IPS-15b (cell line): ENCODE measurements at regions not wholly inside any gene's neighbourhood (a gene's known extent, or its start where the extent isn't known, plus 50 kb on each side); places are given as distances from the start of the nearest gene placed in this dataset.

Source experiments
- H3K27me3 ChIP-seq: one replicate; pipeline ENCODE4 v1.6.1; 2013; ENCODE audit warnings: low read length; ENCODE audit not compliant: control insufficient read depth, insufficient read depth
- H3K36me3 ChIP-seq: one replicate; pipeline ENCODE4 v1.6.1; 2013; ENCODE audit warnings: low read length; ENCODE audit not compliant: control insufficient read depth, insufficient read depth
- H3K4me1 ChIP-seq: one replicate; pipeline ENCODE4 v1.6.1; 2013; ENCODE audit warnings: mild to moderate bottlenecking, low read length; ENCODE audit not compliant: control insufficient read depth, insufficient read depth
- H3K4me3 ChIP-seq: one replicate; pipeline ENCODE4 v1.5.1; 2013; ENCODE audit warnings: low read depth, low read length
- H3K9ac ChIP-seq: one replicate; pipeline ENCODE4 v1.6.1; 2013; ENCODE audit warnings: low read depth, mild to moderate bottlenecking, low read length
- H3K9me3 ChIP-seq: one replicate; pipeline ENCODE4 v1.6.1; 2013; ENCODE audit warnings: mild to moderate bottlenecking, low read length; ENCODE audit not compliant: control insufficient read depth, insufficient read depth

DNA sequence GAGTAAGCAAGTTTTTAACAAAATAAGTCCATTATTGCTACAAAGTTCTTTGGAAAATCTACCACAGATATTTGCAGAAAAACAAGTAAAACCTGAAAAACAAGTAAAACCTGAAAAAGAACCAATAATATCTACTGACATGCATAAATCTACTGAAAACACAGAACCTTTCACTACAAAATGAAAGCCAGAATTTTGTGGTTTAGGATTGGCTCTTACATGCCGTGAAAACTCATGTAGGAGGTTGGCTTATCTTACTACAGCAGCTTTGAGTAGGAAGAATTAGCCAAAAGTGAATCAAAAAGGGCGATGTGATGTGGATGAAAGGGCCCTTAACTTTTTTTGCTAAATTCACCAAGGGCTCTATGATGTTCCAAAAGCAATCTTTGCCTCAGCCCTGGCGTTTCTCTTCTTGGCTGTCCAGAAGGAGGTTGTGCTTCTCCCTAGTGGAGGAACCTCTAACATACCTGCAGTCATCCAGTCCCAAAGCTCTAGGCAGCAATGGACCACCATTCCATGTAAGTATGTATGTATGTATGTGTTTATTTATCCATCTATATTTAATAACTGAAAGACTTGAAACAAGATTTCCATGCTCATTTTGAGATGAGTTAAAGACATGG lies 93.5 kb upstream of the ZNF804B start:
- H3K36me3 ChIP-seq = no peaks in the 10 kb centered on the region
- H3K9ac ChIP-seq = no peak overlapping the region
- peaks cover 16% of the 10 kb centered on the region for H3K4me1 ChIP-seq
- no peaks in the 10 kb centered on the region for H3K9me3 ChIP-seq
- no peak overlapping the region for H3K4me3 ChIP-seq
- H3K27me3 ChIP-seq = no peaks in the 10 kb centered on the region

- H3K9me3 ChIP-seq = no peaks in the 10 kb centered on the region
- H3K4me3 ChIP-seq = no peak overlapping the region
- no peaks in the 10 kb centered on the region for H3K27me3 ChIP-seq
- peaks cover 16% of the 10 kb centered on the region for H3K4me1 ChIP-seq
- no peak overlapping the region for H3K9ac ChIP-seq
- no peaks in the 10 kb centered on the region for H3K36me3 ChIP-seq
These were observed 94.8 kb upstream of the ZNF804B start for GRCh38 chr7:88664630-88665233.

- Histone ChIP-seq H3K9ac (no peak overlapping the region), H3K36me3 (no peaks in the 10 kb centered on the region), H3K4me1 (peaks cover 16% of the 10 kb centered on the region), H3K9me3 (no peaks in the 10 kb centered on the region), H3K27me3 (no peaks in the 10 kb centered on the region), H3K4me3 (no peak overlapping the region)
These were observed 97.6 kb upstream of the ZNF804B start for GRCh38 chr7:88661921-88662320.

- Histone ChIP-seq H3K27me3 (no peaks in the 10 kb centered on the region), H3K4me3 (no peak overlapping the region), H3K9me3 (no peaks in the 10 kb centered on the region), H3K9ac (no peak overlapping the region), H3K36me3 (no peaks in the 10 kb centered on the region), H3K4me1 (no peaks in the 10 kb centered on the region)
These were observed 111.7 kb upstream of the ZNF804B start for GRCh38 chr7:88647825-88648224.

- Histone ChIP-seq H3K4me1 (peaks cover 27% of the 10 kb centered on the region), H3K4me3 (no peak overlapping the region), H3K9ac (no peak overlapping the region), H3K36me3 (no peaks in the 10 kb centered on the region), H3K9me3 (no peaks in the 10 kb centered on the region), H3K27me3 (no peaks in the 10 kb centered on the region)
These were observed 120.9 kb upstream of the ZNF804B start for GRCh38 chr7:88638583-88638982.

- no peaks in the 10 kb centered on the region for H3K9me3 ChIP-seq
- H3K27me3 ChIP-seq = no peaks in the 10 kb centered on the region
- H3K4me3 ChIP-seq = no peak overlapping the region
- peaks cover 28% of the 10 kb centered on the region for H3K4me1 ChIP-seq
- no peak overlapping the region for H3K9ac ChIP-seq
- H3K36me3 ChIP-seq = no peaks in the 10 kb centered on the region
These were observed 121.7 kb upstream of the ZNF804B start for GRCh38 chr7:88637795-88638194.

DNA sequence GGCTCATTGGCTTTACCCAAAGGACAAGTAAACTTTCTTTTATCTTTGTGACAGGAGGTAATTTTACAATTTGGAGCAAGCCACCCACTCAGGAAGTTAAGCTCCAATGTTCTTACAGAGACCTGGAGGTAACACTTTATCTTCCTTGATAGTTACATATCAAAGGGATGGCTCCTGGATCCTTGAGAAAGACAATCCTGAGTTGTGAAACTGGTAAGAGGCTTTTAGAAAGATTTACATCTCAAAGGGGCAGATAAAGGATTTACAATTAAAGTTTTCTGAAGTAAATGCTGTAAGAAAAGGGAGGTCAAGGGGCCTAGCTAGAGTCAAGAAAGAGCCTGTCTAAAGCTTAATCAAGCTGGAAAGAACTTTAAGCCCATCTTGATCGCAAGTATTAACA lies 124.4 kb upstream of the ZNF804B start:
- no peak overlapping the region for H3K9ac ChIP-seq
- peaks cover 28% of the 10 kb centered on the region for H3K4me1 ChIP-seq
- H3K27me3 ChIP-seq = no peaks in the 10 kb centered on the region
- no peaks in the 10 kb centered on the region for H3K9me3 ChIP-seq
- H3K4me3 ChIP-seq = peak overlapping the region; percentile 18
- no peaks in the 10 kb centered on the region for H3K36me3 ChIP-seq

DNA sequence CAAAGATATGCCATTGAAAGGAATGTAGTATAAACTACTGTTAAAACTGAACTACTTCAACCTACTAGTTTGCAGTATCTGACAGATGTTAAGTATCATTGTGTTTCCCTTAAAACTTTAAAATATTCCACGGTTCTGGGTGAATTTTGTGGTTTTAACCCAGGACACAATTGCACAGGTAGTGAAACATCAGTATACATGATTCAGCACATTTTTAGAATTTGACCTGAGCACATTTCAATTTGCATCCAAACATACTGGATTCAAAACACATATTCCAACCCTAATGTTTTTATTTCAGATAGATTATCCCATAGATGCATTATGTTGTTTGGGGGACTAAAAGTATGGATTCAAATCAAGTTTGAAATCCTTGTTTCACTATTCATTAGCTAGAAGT lies 129.9 kb upstream of the ZNF804B start:
- Histone ChIP-seq H3K27me3 (no peaks in the 10 kb centered on the region), H3K9ac (no peak overlapping the region), H3K4me1 (peaks cover 7% of the 10 kb centered on the region), H3K4me3 (no peak overlapping the region), H3K36me3 (no peaks in the 10 kb centered on the region), H3K9me3 (no peaks in the 10 kb centered on the region)

GRCh38 chr7:88628363-88629085 lies 131.0 kb upstream of the ZNF804B start:
- no peaks in the 10 kb centered on the region for H3K36me3 ChIP-seq
- no peak overlapping the region for H3K9ac ChIP-seq
- H3K9me3 ChIP-seq = no peaks in the 10 kb centered on the region
- H3K27me3 ChIP-seq = no peaks in the 10 kb centered on the region
- peaks cover under 1% of the 10 kb centered on the region for H3K4me1 ChIP-seq
- H3K4me3 ChIP-seq = no peak overlapping the region

DNA sequence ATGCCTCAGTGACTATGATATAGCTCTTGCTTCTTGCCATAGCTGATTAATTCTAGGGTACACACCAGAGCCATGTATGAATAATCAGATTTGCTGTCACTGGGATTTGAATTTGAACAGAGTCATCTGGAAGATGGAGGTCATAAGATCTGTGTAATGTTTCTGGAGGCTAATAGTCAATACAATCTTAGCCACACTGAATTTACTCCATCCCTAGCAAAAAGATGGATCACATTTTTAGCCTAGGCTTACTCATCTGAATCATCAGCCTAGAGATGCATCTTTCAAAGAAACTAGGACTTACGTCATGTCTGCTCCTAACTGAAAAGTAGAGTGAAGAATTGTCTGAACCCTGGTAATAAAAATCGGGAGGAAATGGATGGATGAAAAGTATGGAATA lies 142.3 kb upstream of the ZNF804B start:
- Histone ChIP-seq H3K4me3 (no peak overlapping the region), H3K9me3 (no peaks in the 10 kb centered on the region), H3K9ac (no peak overlapping the region), H3K4me1 (no peaks in the 10 kb centered on the region), H3K27me3 (no peaks in the 10 kb centered on the region), H3K36me3 (no peaks in the 10 kb centered on the region)

GRCh38 chr7:88615336-88615735 lies 144.2 kb upstream of the ZNF804B start:
- Histone ChIP-seq H3K27me3 (no peaks in the 10 kb centered on the region), H3K36me3 (no peaks in the 10 kb centered on the region), H3K4me1 (no peaks in the 10 kb centered on the region)

GRCh38 chr7:88614736-88615135 lies 144.8 kb upstream of the ZNF804B start:
- no peaks in the 10 kb centered on the region for H3K36me3 ChIP-seq
- H3K4me1 ChIP-seq = no peaks in the 10 kb centered on the region
- H3K9me3 ChIP-seq = no peaks in the 10 kb centered on the region
- no peak overlapping the region for H3K4me3 ChIP-seq
- no peaks in the 10 kb centered on the region for H3K27me3 ChIP-seq
- H3K9ac ChIP-seq = no peak overlapping the region

More at GRCh38 chr7:88615336-88615735, 144.2 kb upstream of the ZNF804B start:
- no peaks in the 10 kb centered on the region for H3K9me3 ChIP-seq
- H3K9ac ChIP-seq = no peak overlapping the region
- no peak overlapping the region for H3K4me3 ChIP-seq
